ENCODE measurements at regions not wholly inside any gene's neighbourhood (a gene's known extent, or its start where the extent isn't known, plus 50 kb on each side); places are given as distances from the start of the nearest gene placed in this dataset.

- dilution Hi-C loops (cut with MboI; ENCODE audit: extremely low pct_ligation_motif_present, low sequenced_read_pairs) = no loop called here
- FAIRE-seq = no peak
These were observed 76.0 kb downstream of the HYCC1 start for GRCh38 chr7:22937946-22938345.

GRCh38 chr7:22936246-22936645, 77.7 kb downstream of the HYCC1 start:
- H3K79me2 ChIP-seq (ENCODE audit: control insufficient read depth, insufficient read depth, low read length) = no peaks in the 10 kb centered on the region
- FAIRE-seq (no peak), DNase-seq (ENCODE audit: low read depth, low spot score) (no peak)
- TF ChIP-seq CTCF (optimal IDR thresholded peaks at IDR 0.05 in 1 of 3, IDR thresholded peaks at IDR 0.05 in 1 of 3, conservative IDR thresholded peaks at IDR 0.05 in 1 of 3; ENCODE audit: extremely low read depth in 1 of 3, insufficient read depth in 2 of 3, low read length in 3 of 3) (no peak), EZH2 (IDR thresholded peaks at IDR 0.05; ENCODE audit: low read length) (no peak)
- no peaks in the 10 kb centered on the region for H4K20me1 ChIP-seq (ENCODE audit: control insufficient read depth, extremely low read depth, insufficient read depth, low read length)
- no peak overlapping the region for H3K9ac ChIP-seq (ENCODE audit: control insufficient read depth, extremely low read depth, insufficient read depth, low read length)
- no peak overlapping the region for H3K4me3 ChIP-seq (ENCODE audit: control insufficient read depth in 2 of 3, extremely low read depth in 1 of 3, insufficient read depth in 2 of 3, low read depth in 1 of 3, low read length in 3 of 3)
- dilution Hi-C loops (cut with MboI; ENCODE audit: extremely low pct_ligation_motif_present, low sequenced_read_pairs) = no loop called here
- H3K27me3 ChIP-seq (ENCODE audit: control insufficient read depth, extremely low read depth, insufficient read depth, low read length) = no peaks in the 10 kb centered on the region
- H3K4me1 ChIP-seq (ENCODE audit: control insufficient read depth, extremely low read depth, insufficient read depth, low read length) = peaks cover 5% of the 10 kb centered on the region
- no peak overlapping the region for H3K27ac ChIP-seq (ENCODE audit: control insufficient read depth, insufficient read depth, low read length)
- no peak overlapping the region for H2AFZ ChIP-seq (ENCODE audit: control insufficient read depth, low read length)
- peaks cover 0 to 2% of the 10 kb centered on the region in 2 experiments for H3K36me3 ChIP-seq (ENCODE audit: control insufficient read depth in 2 of 2, extremely low read depth in 1 of 2, insufficient read depth in 2 of 2, low read length in 2 of 2)
- H3K9me1 ChIP-seq (ENCODE audit: control insufficient read depth, extremely low read depth, insufficient read depth, low read length) = no peaks in the 10 kb centered on the region
- no peaks in the 10 kb centered on the region for H3K9me3 ChIP-seq (ENCODE audit: control insufficient read depth, low read depth, low read length)
- H3K4me2 ChIP-seq (ENCODE audit: control insufficient read depth, extremely low read depth, insufficient read depth, low read depth, low read length) = no peak overlapping the region

More at GRCh38 chr7:22937946-22938345, 76.0 kb downstream of the HYCC1 start:
- no peak overlapping the region for H3K27ac ChIP-seq (ENCODE audit: control insufficient read depth, insufficient read depth, low read length)
- H3K27me3 ChIP-seq (ENCODE audit: control insufficient read depth, extremely low read depth, insufficient read depth, low read length) = no peaks in the 10 kb centered on the region
- H3K79me2 ChIP-seq (ENCODE audit: control insufficient read depth, insufficient read depth, low read length) = no peaks in the 10 kb centered on the region
- H3K9me1 ChIP-seq (ENCODE audit: control insufficient read depth, extremely low read depth, insufficient read depth, low read length) = no peaks in the 10 kb centered on the region
- H4K20me1 ChIP-seq (ENCODE audit: control insufficient read depth, extremely low read depth, insufficient read depth, low read length) = no peaks in the 10 kb centered on the region
- peaks cover under 1% of the 10 kb centered on the region for H3K4me1 ChIP-seq (ENCODE audit: control insufficient read depth, extremely low read depth, insufficient read depth, low read length)
- H2AFZ ChIP-seq (ENCODE audit: control insufficient read depth, low read length) = no peak overlapping the region
- no peak for TF ChIP-seq CTCF (optimal IDR thresholded peaks at IDR 0.05 in 1 of 3, IDR thresholded peaks at IDR 0.05 in 1 of 3, conservative IDR thresholded peaks at IDR 0.05 in 1 of 3; ENCODE audit: extremely low read depth in 1 of 3, insufficient read depth in 2 of 3, low read length in 3 of 3)
- no peak for TF ChIP-seq EZH2 (IDR thresholded peaks at IDR 0.05; ENCODE audit: low read length)
- DNase-seq (ENCODE audit: low read depth, low spot score) = no peak
- no peak overlapping the region for H3K4me3 ChIP-seq (ENCODE audit: control insufficient read depth in 2 of 3, extremely low read depth in 1 of 3, insufficient read depth in 2 of 3, low read depth in 1 of 3, low read length in 3 of 3)
- H3K4me2 ChIP-seq (ENCODE audit: control insufficient read depth, extremely low read depth, insufficient read depth, low read depth, low read length) = no peak overlapping the region
- no peaks in the 10 kb centered on the region for H3K9me3 ChIP-seq (ENCODE audit: control insufficient read depth, low read depth, low read length)
- H3K36me3 ChIP-seq (ENCODE audit: control insufficient read depth in 2 of 2, extremely low read depth in 1 of 2, insufficient read depth in 2 of 2, low read length in 2 of 2) = peaks cover 0 to 2% of the 10 kb centered on the region in 2 experiments
- H3K9ac ChIP-seq (ENCODE audit: control insufficient read depth, extremely low read depth, insufficient read depth, low read length) = no peak overlapping the region
